GM18868 (cell line): ENCODE measurements at regions not wholly inside any gene's neighbourhood (a gene's known extent, or its start where the extent isn't known, plus 50 kb on each side); places are given as distances from the start of the nearest gene placed in this dataset.
"Not testable (repeated sequence)": the region's sequence is repeated elsewhere in the genome, so short reads cannot be mapped to it uniquely, and the experiment has no call there.

Source experiments
- ATAC-seq: cut with Tn5 transposase; IDR thresholded peaks from one replicate; pipeline ENCODE4 v1.9.1; 2021; ENCODE audit warnings: mild to moderate bottlenecking, moderate library complexity; ENCODE audit not compliant: unreplicated experiment

- ATAC-seq: not testable (repeated sequence)
Observed at GRCh38 chr21:15640113-15640512, 89.7 kb upstream of the USP25 start.

- ATAC-seq: no peak
Observed at GRCh38 chr21:15644489-15644888, 85.3 kb upstream of the USP25 start.

- ATAC-seq: no peak
Observed at GRCh38 chr21:15645830-15646229, 84.0 kb upstream of the USP25 start.

- no peak for ATAC-seq
Observed at GRCh38 chr21:15650735-15651134, 79.0 kb upstream of the USP25 start.

GRCh38 chr21:15651172-15651571 is 78.6 kb upstream of the USP25 start:
- ATAC-seq: no peak

- no peak for ATAC-seq
Observed at GRCh38 chr21:15653710-15654109, 76.1 kb upstream of the USP25 start.

GRCh38 chr21:15654171-15654570 is 75.6 kb upstream of the USP25 start:
- ATAC-seq: no peak

GRCh38 chr21:15659753-15660422 is 69.9 kb upstream of the USP25 start:
- ATAC-seq: no peak

- no peak for ATAC-seq
Observed at GRCh38 chr21:15660423-15660804, 69.4 kb upstream of the USP25 start.

- no peak for ATAC-seq
Observed at GRCh38 chr21:15667010-15667409, 62.8 kb upstream of the USP25 start.

- ATAC-seq: no peak
Observed at GRCh38 chr21:15667819-15668218, 62.0 kb upstream of the USP25 start.

- no peak for ATAC-seq
Observed at GRCh38 chr21:15669247-15669646, 60.5 kb upstream of the USP25 start.

GRCh38 chr21:15671188-15671587 is 58.6 kb upstream of the USP25 start:
- ATAC-seq: peak; percentile 90

GRCh38 chr21:15672578-15672977 is 57.2 kb upstream of the USP25 start:
- ATAC-seq: not testable (repeated sequence)

- ATAC-seq: no peak
Observed at GRCh38 chr21:15676935-15677334, 52.8 kb upstream of the USP25 start.

GRCh38 chr21:15679630-15680029 is 50.2 kb upstream of the USP25 start:
- no peak for ATAC-seq
